HG03457 (cell line): ENCODE measurements at regions not wholly inside any gene's neighbourhood (a gene's known extent, or its start where the extent isn't known, plus 50 kb on each side); places are given as distances from the start of the nearest gene placed in this dataset.
A peak's percentile ranks its signal among the peaks of the same experiment; 100 is the strongest.
"Not testable (repeated sequence)": the region's sequence is repeated elsewhere in the genome, so short reads cannot be mapped to it uniquely, and the experiment has no call there.

ENCODE experiments used
- ATAC-seq: cut with Tn5 transposase; IDR thresholded peaks from one replicate; pipeline ENCODE4 v1.9.1; 2021; ENCODE audit warnings: moderate number of reproducible peaks; ENCODE audit not compliant: unreplicated experiment

DNA sequence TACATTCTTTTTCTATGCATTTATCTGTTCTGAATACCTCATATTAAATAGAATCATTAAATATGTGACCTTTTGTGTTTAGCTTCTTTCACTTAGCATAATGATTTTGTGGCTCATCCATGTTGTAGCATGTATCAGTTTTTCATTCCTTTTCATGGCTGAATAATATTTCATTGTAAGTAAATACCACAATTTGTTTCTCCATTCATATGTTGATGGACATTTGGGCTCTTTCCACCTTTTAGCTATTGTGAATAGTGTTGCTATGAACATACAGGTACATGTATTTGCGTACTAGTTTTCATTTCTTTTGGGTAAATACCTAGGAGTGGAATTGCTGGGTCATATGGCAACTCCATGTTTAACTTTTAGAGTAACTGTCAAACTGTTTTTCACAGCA lies 85.1 kb downstream of the GNL3L start:
- no peak for ATAC-seq

DNA sequence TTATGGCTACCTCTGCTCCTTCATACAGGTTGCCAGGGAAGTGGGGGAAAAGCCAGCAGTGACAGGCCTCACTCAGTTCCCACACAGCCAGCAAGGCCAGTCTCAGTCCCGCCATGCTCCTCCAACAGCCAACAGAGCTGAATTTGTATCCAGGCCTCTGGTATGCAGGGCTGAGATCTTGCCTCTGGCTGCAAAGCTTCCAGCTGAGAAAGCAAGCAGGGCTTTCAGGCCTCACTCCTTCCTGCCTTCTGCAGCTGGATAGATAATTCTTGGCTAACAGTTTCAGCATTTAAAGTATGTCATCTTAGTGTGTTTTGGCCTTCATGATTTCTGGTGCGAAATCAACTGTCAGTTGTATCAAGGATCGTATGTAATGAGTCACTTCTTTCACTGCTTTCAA lies 103.6 kb downstream of the GNL3L start:
- no peak for ATAC-seq

DNA sequence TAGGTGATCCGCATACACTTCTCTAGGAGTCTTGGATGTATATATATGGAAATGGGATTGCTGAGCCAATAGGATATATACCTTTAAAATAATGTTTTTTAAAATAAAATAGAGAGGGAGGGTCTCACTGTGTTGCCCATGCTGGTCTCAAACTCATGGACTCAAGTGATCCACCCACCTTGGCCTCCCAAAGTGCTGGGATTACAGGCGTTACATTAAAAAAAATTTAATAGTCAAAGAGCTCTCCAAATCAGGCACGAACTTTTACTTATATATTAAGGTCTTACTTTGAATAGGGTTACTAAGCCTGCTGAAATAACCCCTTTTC lies 109.0 kb downstream of the GNL3L start:
- no peak for ATAC-seq

DNA sequence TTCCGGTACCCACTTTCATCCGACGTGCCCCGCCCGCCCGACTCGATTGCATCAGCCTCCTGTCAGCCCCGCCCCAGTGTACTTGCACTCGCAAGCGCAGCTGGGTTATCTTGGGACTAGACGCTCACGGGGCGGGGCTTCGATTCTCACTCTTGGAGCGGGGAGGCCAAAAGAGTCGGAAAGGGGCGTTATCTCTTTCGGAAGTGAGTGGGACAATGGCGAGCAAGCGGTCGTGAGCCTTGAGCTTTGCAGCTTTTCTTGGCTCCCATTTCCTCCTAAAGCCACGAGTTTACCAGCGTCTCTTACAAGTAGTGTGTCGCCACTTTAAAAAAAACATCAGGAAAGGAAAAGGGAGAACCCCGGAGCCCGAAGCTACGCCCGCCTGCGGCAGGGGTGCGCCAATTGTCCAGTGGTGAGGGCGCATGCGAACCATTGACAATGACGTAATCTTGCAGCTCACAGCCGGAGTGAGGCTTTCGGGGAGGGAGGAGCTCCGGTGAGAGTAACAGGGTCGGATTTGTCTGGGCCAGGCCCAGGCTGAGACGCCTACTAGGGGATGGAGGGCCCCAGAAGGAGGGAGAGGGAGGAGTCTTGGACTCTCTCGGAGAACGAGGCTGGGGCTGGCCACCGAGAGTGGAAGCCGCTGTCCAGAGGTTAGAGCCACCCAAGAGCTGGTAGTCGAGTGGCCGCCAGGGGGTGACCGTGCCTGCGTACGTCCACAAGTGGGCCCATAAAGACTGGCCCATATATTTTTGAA lies 109.5 kb downstream of the GNL3L start:
- ATAC-seq = peak; percentile 93

DNA sequence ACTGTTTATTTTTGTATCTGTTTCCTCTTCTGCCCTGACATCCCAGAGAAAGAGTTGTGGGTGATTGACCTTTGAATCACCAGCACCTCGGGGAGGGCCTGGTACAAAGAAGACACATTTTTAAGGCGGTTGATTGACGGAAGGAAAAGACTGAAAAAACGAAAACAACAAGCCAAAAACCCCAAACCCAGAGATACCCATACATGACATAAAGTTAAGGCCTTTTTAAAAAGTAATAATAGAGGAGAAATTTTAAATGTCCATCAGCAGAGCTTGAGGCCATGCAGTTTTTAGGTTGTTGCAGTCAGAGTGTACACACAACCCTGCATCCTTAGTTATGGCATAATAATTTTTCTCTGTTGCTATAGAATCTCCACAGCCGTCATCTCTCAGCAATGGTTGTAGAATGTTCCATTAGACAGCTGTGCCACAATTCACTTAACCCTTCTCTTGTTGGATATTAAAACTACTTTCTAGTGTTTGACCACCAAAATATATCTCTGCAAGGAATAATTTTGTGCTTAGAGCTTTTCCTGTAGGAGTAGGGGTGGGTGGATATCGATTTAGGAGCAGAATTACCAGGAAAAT lies 110.2 kb downstream of the GNL3L start:
- ATAC-seq = no peak

DNA sequence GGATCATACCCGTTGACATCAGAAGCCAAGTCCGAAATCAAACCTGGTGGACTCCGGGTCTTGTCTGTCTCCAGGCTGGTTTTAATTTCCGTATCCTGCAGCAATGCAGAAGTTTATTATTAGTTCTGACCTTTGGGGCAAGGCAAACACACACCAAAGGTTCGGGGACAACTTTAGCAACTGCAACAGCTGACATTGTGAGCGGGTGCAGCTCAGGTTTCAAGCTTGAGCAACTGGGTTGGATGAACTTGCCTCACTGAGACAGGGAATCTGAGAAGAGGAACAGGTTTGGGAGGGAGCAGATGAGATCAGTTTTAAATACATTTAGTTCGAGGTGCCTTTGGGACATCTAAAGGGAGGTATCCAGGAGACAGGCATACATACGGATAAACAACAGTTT lies 110.7 kb downstream of the GNL3L start:
- ATAC-seq = no peak

DNA sequence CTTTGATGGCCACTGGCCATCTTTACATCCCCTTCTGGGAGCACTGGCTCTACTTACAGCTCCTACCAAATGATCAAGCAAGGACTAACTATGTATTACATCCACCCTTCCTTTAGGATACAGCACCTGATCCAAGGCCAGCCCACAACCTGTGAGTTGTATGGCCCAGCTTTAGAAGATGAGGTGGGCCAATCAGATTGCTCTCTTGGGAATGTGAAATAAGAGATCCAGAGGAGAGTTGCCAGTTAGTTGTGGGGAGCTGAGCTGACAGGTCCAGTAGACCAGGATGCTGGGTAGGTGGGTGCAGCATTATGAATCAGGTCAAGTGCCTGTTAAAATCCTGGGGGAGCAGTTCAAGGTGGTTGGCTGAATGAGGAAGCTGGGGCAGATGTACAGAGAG lies 111.5 kb downstream of the GNL3L start:
- ATAC-seq = no peak

DNA sequence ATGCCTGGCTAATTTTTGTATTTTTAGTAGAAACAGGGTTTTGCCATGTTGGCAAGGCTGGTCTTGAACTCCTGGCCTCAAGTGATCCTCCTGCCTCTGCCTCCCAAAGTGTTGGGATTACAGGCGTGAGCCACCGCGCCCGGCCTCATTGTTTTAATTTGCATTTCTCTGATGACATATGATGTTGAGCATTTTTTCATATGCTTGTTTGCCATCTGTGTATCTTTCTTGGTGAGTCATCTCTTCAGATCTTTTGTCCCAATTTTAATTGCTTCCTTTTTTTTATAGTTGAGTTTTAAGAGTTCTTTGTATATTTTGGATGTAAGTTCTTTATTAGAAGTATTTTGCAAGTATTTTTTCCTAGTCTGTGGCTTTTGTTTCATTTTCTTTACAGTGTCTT lies 117.6 kb downstream of the GNL3L start:
- ATAC-seq = not testable (repeated sequence)

DNA sequence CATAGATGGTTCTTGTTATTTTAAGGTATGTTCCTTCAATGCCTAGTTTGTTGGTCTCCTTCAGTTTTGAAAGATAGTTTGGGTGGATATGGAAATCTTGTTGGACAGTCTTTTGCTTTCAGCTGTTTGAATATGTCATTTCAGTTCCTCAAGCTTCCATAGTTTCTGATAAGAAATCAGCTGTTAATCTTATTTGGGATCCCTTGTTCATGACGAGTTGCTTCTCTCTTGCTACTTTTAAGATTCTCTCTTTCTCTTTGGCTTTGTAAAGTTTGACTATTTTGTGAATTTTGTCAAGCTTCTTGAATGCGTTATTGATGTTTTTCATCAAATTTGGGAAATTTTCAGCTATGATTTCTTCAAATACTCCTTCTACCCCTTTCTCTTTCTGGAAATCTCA lies 129.5 kb downstream of the GNL3L start:
- no peak for ATAC-seq

DNA sequence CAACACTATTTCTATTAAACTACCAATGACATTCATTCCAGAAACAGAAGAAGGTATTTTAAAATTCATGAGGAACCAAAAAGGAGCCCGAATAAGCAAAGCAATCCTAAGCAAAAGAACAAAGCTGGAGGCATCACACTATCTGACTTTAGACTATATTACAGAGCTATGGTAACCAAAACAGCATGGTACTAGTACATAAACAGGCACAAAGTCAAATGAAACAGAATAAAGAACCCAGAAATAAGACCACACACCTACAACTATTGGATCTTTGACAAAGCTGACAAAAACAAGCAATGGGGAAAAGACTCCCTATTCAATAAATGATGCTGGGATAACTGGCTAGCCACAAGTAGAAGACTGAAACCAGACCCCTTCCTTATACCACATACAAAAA lies 122.3 kb downstream of the ITIH6 start:
- no peak for ATAC-seq

DNA sequence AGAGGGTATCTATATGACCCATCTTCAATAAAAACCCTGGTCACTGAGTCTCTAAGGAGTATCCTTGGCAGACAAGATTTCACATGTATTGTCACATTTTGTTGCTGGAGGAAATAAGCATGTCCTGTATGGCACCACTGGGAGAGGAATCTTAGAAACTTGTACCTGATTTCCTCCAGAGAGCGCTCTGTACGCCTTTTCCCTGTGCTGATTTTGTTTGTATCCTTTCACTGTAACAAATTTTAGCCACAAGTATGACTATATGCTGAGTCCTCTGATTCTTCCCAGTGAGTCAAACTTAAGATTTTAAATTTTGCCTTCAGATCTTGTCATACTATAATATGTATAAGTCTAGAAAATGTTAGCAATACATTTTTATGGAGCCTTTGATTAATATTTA lies 102.8 kb downstream of the ITIH6 start:
- no peak for ATAC-seq

DNA sequence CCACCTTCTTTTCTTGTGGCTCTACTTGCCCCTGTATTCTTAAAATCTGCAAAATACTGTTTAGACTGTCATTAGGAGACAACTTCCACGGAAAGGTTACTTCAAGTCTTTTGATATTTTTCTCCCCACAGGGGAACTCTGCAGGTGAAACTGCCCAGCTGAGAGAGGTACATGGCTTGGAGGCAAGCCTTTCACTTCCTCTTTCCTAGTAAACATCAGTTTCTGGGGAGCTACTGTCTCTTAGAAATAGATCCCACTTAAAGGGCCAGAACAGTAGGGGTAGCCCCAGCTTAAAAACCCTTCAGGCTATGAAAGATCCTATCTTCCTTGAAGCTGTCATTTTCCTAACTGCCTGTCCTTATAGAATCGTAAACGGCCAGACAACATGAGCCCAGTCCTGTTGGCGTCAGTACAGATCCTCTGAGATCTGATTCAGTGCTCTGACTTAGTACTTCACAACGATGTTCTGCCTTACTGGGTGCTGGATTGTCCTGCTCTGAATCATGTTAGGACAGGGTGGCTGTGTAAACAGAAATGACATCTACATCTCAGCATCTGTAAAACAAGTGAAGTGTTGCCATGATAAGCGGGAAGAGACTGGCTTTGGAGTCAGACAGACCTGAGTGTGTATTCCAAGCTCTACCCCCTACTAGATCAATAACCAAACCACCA lies 102.1 kb downstream of the ITIH6 start:
- ATAC-seq = peak; percentile 99
